ENCODE measurements at regions not wholly inside any gene's neighbourhood (a gene's known extent, or its start where the extent isn't known, plus 50 kb on each side); places are given as distances from the start of the nearest gene placed in this dataset.

GRCh38 chr1:38715415-38715814, 144.2 kb downstream of the RRAGC start:
- no peak overlapping the region for H3K27ac ChIP-seq (ENCODE audit: low read length)
- peaks cover 4% of the 10 kb centered on the region for H3K9me3 ChIP-seq (ENCODE audit: low read length)
- TF ChIP-seq REST (IDR thresholded peaks at IDR 0.05; ENCODE audit: borderline replicate concordance): no peak
- TF ChIP-seq EZH2 (IDR thresholded peaks at IDR 0.05; ENCODE audit: borderline replicate concordance, insufficient read depth, low read length, poor library complexity, severe bottlenecking): no peak
- no peak for TF ChIP-seq TAF1 (IDR thresholded peaks at IDR 0.05; ENCODE audit: low read depth)
- no peak for TF ChIP-seq MXI1 (conservative IDR thresholded peaks at IDR 0.05; ENCODE audit: poor library complexity, severe bottlenecking)
- no peak for TF ChIP-seq EP300 (conservative IDR thresholded peaks at IDR 0.05; ENCODE audit: poor library complexity, severe bottlenecking)
- TF ChIP-seq SMC3 (conservative IDR thresholded peaks at IDR 0.05; ENCODE audit: poor library complexity): no peak
- TF ChIP-seq CTCF (IDR thresholded peaks at IDR 0.05; ENCODE audit: poor library complexity, severe bottlenecking): no peak
- no peak for TF ChIP-seq RAD21 (conservative IDR thresholded peaks at IDR 0.05)
- no peak for TF ChIP-seq POLR2AphosphoS5 (IDR thresholded peaks at IDR 0.05)
- H3K9me2 ChIP-seq (ENCODE audit: insufficient read depth, low read length): no peaks in the 10 kb centered on the region
- no peak overlapping the region for H3K9ac ChIP-seq (ENCODE audit: low read length)
- H3K4me2 ChIP-seq (ENCODE audit: low read length): no peak overlapping the region
- no peak overlapping the region for H3K4me3 ChIP-seq (ENCODE audit: low read length)
- no peaks in the 10 kb centered on the region for H3K36me3 ChIP-seq (ENCODE audit: insufficient read depth, low read length)
- no peaks in the 10 kb centered on the region for H3K79me2 ChIP-seq (replicated peaks; ENCODE audit: insufficient read depth, low read length)
- H2AFZ ChIP-seq (ENCODE audit: low read depth, low read length): no peak overlapping the region
- no peaks in the 10 kb centered on the region for H4K20me1 ChIP-seq (ENCODE audit: insufficient read depth)
- no peaks in the 10 kb centered on the region for H3F3A ChIP-seq (ENCODE audit: insufficient read depth, low read length, poor library complexity, severe bottlenecking)
- no peaks in the 10 kb centered on the region for H3K27me3 ChIP-seq (ENCODE audit: insufficient read depth, low read depth, low read length)

GRCh38 chr1:38712046-38712445, 147.5 kb downstream of the RRAGC start:
- Histone ChIP-seq H3K9ac (ENCODE audit: low read length) (no peak overlapping the region), H3K36me3 (ENCODE audit: insufficient read depth, low read length) (no peaks in the 10 kb centered on the region), H3K9me2 (ENCODE audit: insufficient read depth, low read length) (no peaks in the 10 kb centered on the region), H3K79me2 (replicated peaks; ENCODE audit: insufficient read depth, low read length) (no peaks in the 10 kb centered on the region), H3K27ac (ENCODE audit: low read length) (no peak overlapping the region), H2AFZ (ENCODE audit: low read depth, low read length) (no peak overlapping the region), H3K4me2 (ENCODE audit: low read length) (no peak overlapping the region), H3K4me3 (ENCODE audit: low read length) (no peak overlapping the region), H3K9me3 (ENCODE audit: low read length) (peaks cover 4% of the 10 kb centered on the region), H4K20me1 (ENCODE audit: insufficient read depth) (no peaks in the 10 kb centered on the region), H3F3A (ENCODE audit: insufficient read depth, low read length, poor library complexity, severe bottlenecking) (no peaks in the 10 kb centered on the region), H3K27me3 (ENCODE audit: insufficient read depth, low read depth, low read length) (no peaks in the 10 kb centered on the region)
- TF ChIP-seq EZH2 (IDR thresholded peaks at IDR 0.05; ENCODE audit: borderline replicate concordance, insufficient read depth, low read length, poor library complexity, severe bottlenecking) (no peak), EP300 (conservative IDR thresholded peaks at IDR 0.05; ENCODE audit: poor library complexity, severe bottlenecking) (no peak), RAD21 (conservative IDR thresholded peaks at IDR 0.05) (no peak), SMC3 (conservative IDR thresholded peaks at IDR 0.05; ENCODE audit: poor library complexity) (no peak), CTCF (IDR thresholded peaks at IDR 0.05; ENCODE audit: poor library complexity, severe bottlenecking) (no peak), TAF1 (IDR thresholded peaks at IDR 0.05; ENCODE audit: low read depth) (no peak), MXI1 (conservative IDR thresholded peaks at IDR 0.05; ENCODE audit: poor library complexity, severe bottlenecking) (no peak), REST (IDR thresholded peaks at IDR 0.05; ENCODE audit: borderline replicate concordance) (no peak), POLR2AphosphoS5 (IDR thresholded peaks at IDR 0.05) (no peak)

Data from neural cell (in vitro differentiated cells).